ENCODE measurements at regions not wholly inside any gene's neighbourhood (a gene's known extent, or its start where the extent isn't known, plus 50 kb on each side); places are given as distances from the start of the nearest gene placed in this dataset.

DNA sequence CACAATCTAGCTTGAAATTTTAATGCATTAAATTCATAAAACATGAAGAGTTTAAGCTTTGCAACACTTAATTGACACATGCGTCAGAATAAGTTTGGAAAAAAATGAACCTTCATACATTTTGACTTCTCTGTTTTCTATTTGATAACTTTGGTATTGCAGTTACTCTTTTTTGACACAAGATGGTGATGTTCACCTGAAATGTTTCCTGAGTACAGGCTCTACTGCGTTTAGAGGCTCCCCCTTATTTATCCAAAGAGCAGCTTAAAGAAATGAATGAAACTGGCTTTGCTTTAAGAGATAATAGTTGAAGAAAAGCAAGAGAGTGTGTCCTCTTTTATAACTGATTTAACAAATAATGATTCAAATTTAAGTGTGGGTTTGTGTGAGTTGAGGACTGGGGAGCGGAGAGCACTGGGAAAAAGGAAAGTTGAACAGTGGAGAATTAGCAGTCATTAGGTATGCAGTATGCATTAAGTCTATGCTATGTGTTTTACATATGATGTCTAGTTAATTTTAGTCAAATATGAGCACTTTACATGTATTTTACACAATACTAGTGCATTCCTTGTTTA lies 180.6 kb upstream of the NUDT6 start:
- intact Hi-C loops (cut with micrococcal nuclease) (loop anchor here (1.0 to 2.0 kb wide), 4 partner anchors 296 to 1219 kb away; no protein-coding TSS in a partner anchor), dilution Hi-C loops (cut with HindIII; ENCODE audit: low sequenced_read_pairs, unreplicated experiment) (no loop called here), in situ Hi-C loops (cut with MboI; ENCODE audit: low sequenced_read_pairs) (loop anchor here (10.0 kb wide), 1 partner anchor 1152 kb away; no protein-coding TSS in a partner anchor)
- no peak overlapping the region for H3K14ac ChIP-seq (replicated peaks; ENCODE audit: low read depth, low read length)
- H2AK9ac ChIP-seq (replicated peaks; ENCODE audit: low read depth, low read length, poor library complexity) = no peak overlapping the region
- no peak overlapping the region for H2AFZ ChIP-seq (replicated peaks; ENCODE audit: low read length, poor library complexity)
- no peak overlapping the region for H2BK15ac ChIP-seq (ENCODE audit: low read depth, low read length)
- TF ChIP-seq MAFK (IDR thresholded peaks at IDR 0.05; ENCODE audit: low read depth, low read length) (no peak), RCOR1 (IDR thresholded peaks at IDR 0.05; ENCODE audit: insufficient replicate concordance, low read length) (no peak), NFE2L2 (IDR thresholded peaks at IDR 0.05; ENCODE audit: low read depth, low read length) (no peak), CHD1 (IDR thresholded peaks at IDR 0.05; ENCODE audit: low read depth, low read length) (no peak), MXI1 (IDR thresholded peaks at IDR 0.05; ENCODE audit: borderline replicate concordance, low read depth, low read length) (no peak), POLR2A (IDR thresholded peaks at IDR 0.05; ENCODE audit: low read depth, low read length) (no peak), CEBPB (IDR thresholded peaks at IDR 0.05; ENCODE audit: low read depth, low read length) (no peak), FOS (IDR thresholded peaks at IDR 0.05; ENCODE audit: low read depth, low read length) (no peak), SMC3 (IDR thresholded peaks at IDR 0.05; ENCODE audit: low read depth, low read length) (peak; percentile 83), BHLHE40 (IDR thresholded peaks at IDR 0.05; ENCODE audit: low read depth, low read length) (no peak), RAD21 (IDR thresholded peaks at IDR 0.05; ENCODE audit: low read length) (peak; percentile 81)
- TF ChIP-seq, protein P1, sequence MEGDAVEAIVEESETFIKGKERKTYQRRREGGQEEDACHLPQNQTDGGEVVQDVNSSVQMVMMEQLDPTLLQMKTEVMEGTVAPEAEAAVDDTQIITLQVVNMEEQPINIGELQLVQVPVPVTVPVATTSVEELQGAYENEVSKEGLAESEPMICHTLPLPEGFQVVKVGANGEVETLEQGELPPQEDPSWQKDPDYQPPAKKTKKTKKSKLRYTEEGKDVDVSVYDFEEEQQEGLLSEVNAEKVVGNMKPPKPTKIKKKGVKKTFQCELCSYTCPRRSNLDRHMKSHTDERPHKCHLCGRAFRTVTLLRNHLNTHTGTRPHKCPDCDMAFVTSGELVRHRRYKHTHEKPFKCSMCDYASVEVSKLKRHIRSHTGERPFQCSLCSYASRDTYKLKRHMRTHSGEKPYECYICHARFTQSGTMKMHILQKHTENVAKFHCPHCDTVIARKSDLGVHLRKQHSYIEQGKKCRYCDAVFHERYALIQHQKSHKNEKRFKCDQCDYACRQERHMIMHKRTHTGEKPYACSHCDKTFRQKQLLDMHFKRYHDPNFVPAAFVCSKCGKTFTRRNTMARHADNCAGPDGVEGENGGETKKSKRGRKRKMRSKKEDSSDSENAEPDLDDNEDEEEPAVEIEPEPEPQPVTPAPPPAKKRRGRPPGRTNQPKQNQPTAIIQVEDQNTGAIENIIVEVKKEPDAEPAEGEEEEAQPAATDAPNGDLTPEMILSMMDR (conservative IDR thresholded peaks at IDR 0.05; ENCODE audit: low read depth, low read length) = peak; percentile 71
- TF ChIP-seq, protein P2, sequence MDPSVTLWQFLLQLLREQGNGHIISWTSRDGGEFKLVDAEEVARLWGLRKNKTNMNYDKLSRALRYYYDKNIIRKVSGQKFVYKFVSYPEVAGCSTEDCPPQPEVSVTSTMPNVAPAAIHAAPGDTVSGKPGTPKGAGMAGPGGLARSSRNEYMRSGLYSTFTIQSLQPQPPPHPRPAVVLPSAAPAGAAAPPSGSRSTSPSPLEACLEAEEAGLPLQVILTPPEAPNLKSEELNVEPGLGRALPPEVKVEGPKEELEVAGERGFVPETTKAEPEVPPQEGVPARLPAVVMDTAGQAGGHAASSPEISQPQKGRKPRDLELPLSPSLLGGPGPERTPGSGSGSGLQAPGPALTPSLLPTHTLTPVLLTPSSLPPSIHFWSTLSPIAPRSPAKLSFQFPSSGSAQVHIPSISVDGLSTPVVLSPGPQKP (IDR thresholded peaks at IDR 0.05; ENCODE audit: borderline replicate concordance, low read depth, low read length) = no peak
- no peak overlapping the region for H4K8ac ChIP-seq (ENCODE audit: low read depth in 2 of 2, low read length in 2 of 2)
- no peak overlapping the region for H2BK5ac ChIP-seq (ENCODE audit: low read depth, low read length, poor library complexity, severe bottlenecking)
- H3K4me3 ChIP-seq (ENCODE audit: insufficient read depth, low read depth, low read length) = no peak overlapping the region
- H3K27ac ChIP-seq (ENCODE audit: insufficient read depth, low read length) = no peak overlapping the region
- H2BK20ac ChIP-seq (ENCODE audit: low read depth, low read length) = no peak overlapping the region
- no CpG with 5 or more reads among the region's 3 CpGs for whole genome bisulfite sequencing, 2 experiments (ENCODE audit: extremely low coverage in 2 of 2, insufficient read length in 1 of 2)
- POLR2A ChIA-PET (ENCODE audit: unreplicated experiment) = no interaction called here
- no peaks in the 10 kb centered on the region; the same call in 1 of the 2 replicates for H3K9me3 ChIP-seq (ENCODE audit: control insufficient read depth, insufficient read depth, low read length)
- no peak overlapping the region for H3K23ac ChIP-seq (ENCODE audit: low read depth, low read length)
- H3K9ac ChIP-seq (ENCODE audit: low read depth, low read length) = no peak overlapping the region
- H3K9me1 ChIP-seq (ENCODE audit: insufficient read depth, low read length) = no peaks in the 10 kb centered on the region
- H4K5ac ChIP-seq (ENCODE audit: low read depth, low read length) = no peak overlapping the region
- DNase-seq (peak; percentile 69), ATAC-seq (ENCODE audit: low read depth) (peak; percentile 89)
- H2BK120ac ChIP-seq (ENCODE audit: low read depth, low read length) = no peak overlapping the region
- H3K4ac ChIP-seq (ENCODE audit: low read depth, low read length) = no peak overlapping the region
- H3K56ac ChIP-seq (ENCODE audit: extremely low read depth, insufficient read depth, low read length) = no peak overlapping the region
- H3K18ac ChIP-seq (ENCODE audit: low read depth, low read length) = no peak overlapping the region
- no peaks in the 10 kb centered on the region for H4K20me1 ChIP-seq (ENCODE audit: insufficient read depth, low read length)
- no peaks in the 10 kb centered on the region for H3K27me3 ChIP-seq (ENCODE audit: control insufficient read depth, insufficient read depth, low read length)
- no peak overlapping the region for H4K91ac ChIP-seq (ENCODE audit: insufficient read depth, low read depth, low read length)
- H3K36me3 ChIP-seq (ENCODE audit: control insufficient read depth, insufficient read depth, low read length) = no peaks in the 10 kb centered on the region
- CTCF ChIA-PET = interaction anchor here (0.6 to 1.6 kb wide), 7 partner anchors 9 to 1220 kb away, joined by 3 to 8 read pairs (median 4); no protein-coding TSS in a partner anchor
- H2AK5ac ChIP-seq (ENCODE audit: low read depth, low read length) = no peak overlapping the region
- no TSS peak for BruUV-seq (replicated peaks)
- no peaks in the 10 kb centered on the region for H3K79me1 ChIP-seq (ENCODE audit: low read depth in 1 of 2, low read length in 2 of 2)
- H3K4me2 ChIP-seq (ENCODE audit: low read depth, low read length) = no peak overlapping the region
- H3K4me1 ChIP-seq (ENCODE audit: control insufficient read depth, insufficient read depth, low read length) = no peaks in the 10 kb centered on the region
